ENCODE measurements at regions not wholly inside any gene's neighbourhood (a gene's known extent, or its start where the extent isn't known, plus 50 kb on each side); places are given as distances from the start of the nearest gene placed in this dataset.

DNA sequence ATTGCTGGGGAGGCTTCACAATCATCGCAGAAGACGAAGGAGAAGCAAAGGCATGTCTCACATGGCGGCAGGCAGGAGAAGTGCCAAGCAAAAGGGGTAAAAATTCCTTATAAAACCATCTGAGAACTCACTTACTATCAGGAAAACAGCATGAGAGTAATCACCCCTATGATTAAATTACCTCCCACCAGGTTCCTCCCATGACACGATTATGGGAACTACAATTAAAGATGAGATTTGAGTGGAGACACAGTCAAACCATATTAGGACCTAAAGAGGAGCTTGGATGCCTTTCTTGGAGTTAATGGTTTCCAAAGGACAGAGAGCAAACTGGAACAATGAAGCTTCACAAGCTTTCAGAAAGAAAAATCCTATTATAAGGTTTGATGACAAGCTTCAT is 168.4 kb upstream of the SMARCAD1 start:
- TF ChIP-seq POLR2A (IDR thresholded peaks at IDR 0.05) (no peak), POLR2AphosphoS5 (IDR thresholded peaks at IDR 0.05) (no peak), EP300 (IDR thresholded peaks at IDR 0.05) (no peak)
- TF ChIP-seq, protein P1, sequence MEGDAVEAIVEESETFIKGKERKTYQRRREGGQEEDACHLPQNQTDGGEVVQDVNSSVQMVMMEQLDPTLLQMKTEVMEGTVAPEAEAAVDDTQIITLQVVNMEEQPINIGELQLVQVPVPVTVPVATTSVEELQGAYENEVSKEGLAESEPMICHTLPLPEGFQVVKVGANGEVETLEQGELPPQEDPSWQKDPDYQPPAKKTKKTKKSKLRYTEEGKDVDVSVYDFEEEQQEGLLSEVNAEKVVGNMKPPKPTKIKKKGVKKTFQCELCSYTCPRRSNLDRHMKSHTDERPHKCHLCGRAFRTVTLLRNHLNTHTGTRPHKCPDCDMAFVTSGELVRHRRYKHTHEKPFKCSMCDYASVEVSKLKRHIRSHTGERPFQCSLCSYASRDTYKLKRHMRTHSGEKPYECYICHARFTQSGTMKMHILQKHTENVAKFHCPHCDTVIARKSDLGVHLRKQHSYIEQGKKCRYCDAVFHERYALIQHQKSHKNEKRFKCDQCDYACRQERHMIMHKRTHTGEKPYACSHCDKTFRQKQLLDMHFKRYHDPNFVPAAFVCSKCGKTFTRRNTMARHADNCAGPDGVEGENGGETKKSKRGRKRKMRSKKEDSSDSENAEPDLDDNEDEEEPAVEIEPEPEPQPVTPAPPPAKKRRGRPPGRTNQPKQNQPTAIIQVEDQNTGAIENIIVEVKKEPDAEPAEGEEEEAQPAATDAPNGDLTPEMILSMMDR (IDR thresholded peaks at IDR 0.05): no peak

Data from suprapubic skin (tissue), 4 donors.